ENCODE measurements at regions not wholly inside any gene's neighbourhood (a gene's known extent, or its start where the extent isn't known, plus 50 kb on each side); places are given as distances from the start of the nearest gene placed in this dataset.
A peak's percentile ranks its signal among the peaks of the same experiment; 100 is the strongest.

GRCh38 chr4:58566260-58566659 is 1456.1 kb upstream of the IGFBP7 start:
- Histone ChIP-seq H3K23ac (ENCODE audit: low read length in 2 of 2) (no peak overlapping the region), H3K9ac (ENCODE audit: low read length) (no peak overlapping the region), H3K18ac (ENCODE audit: low read depth in 1 of 2, low read length in 2 of 2) (no peak overlapping the region), H3K4me1 (ENCODE audit: control insufficient read depth, insufficient read depth, low read depth, low read length) (peaks cover 2% of the 10 kb centered on the region), H2AK5ac (ENCODE audit: low read length, severe bottlenecking) (no peak overlapping the region), H3K9me3 (ENCODE audit: control insufficient read depth, low read length) (no peaks in the 10 kb centered on the region), H3K79me1 (replicated peaks; ENCODE audit: low read length, poor library complexity, severe bottlenecking) (no peaks in the 10 kb centered on the region), H2BK15ac (ENCODE audit: low read depth, poor library complexity, severe bottlenecking) (no peak overlapping the region), H2BK5ac (ENCODE audit: low read depth, low read length, poor library complexity, severe bottlenecking) (no peak overlapping the region), H3K4me2 (ENCODE audit: low read length, poor library complexity, severe bottlenecking) (no peak overlapping the region), H3K27me3 (ENCODE audit: control insufficient read depth in 1 of 2, insufficient read depth in 1 of 2, low read length in 2 of 2) (no peaks in the 10 kb centered on the region), H3K27ac (ENCODE audit: low read length, poor library complexity, severe bottlenecking) (no peak overlapping the region), H3K4me3 (ENCODE audit: insufficient read depth in 1 of 2, low read depth in 1 of 2, low read length in 2 of 2) (no peak overlapping the region), H2AFZ (ENCODE audit: low read depth, low read length) (no peak overlapping the region), H4K91ac (ENCODE audit: low read length) (no peak overlapping the region), H3K14ac (ENCODE audit: low read length in 2 of 2) (no peak overlapping the region), H4K8ac (ENCODE audit: low read length) (no peak overlapping the region), H2BK12ac (ENCODE audit: low read length in 2 of 2) (no peak overlapping the region), H3K36me3 (ENCODE audit: control insufficient read depth in 1 of 2, insufficient read depth in 2 of 2, low read depth in 1 of 2, low read length in 2 of 2) (no peaks in the 10 kb centered on the region), H3K4ac (ENCODE audit: low read depth in 1 of 2, low read length in 2 of 2) (no peak overlapping the region), H2BK120ac (ENCODE audit: low read depth, low read length) (no peak overlapping the region)
- DNase-seq = no peak
- WGBS = 43% methylated on average over 1 of the region's 1 CpG

GRCh38 chr4:58564695-58565475 is 1454.7 kb upstream of the IGFBP7 start:
- Histone ChIP-seq H2BK120ac (ENCODE audit: low read depth, low read length) (no peak overlapping the region), H3K4me2 (ENCODE audit: low read length, poor library complexity, severe bottlenecking) (no peak overlapping the region), H3K79me1 (replicated peaks; ENCODE audit: low read length, poor library complexity, severe bottlenecking) (no peaks in the 10 kb centered on the region), H2BK5ac (ENCODE audit: low read depth, low read length, poor library complexity, severe bottlenecking) (no peak overlapping the region), H3K27ac (ENCODE audit: low read length, poor library complexity, severe bottlenecking) (no peak overlapping the region), H3K14ac (ENCODE audit: low read length in 2 of 2) (no peak overlapping the region), H3K9ac (ENCODE audit: low read length) (no peak overlapping the region), H4K8ac (ENCODE audit: low read length) (no peak overlapping the region), H2AK5ac (ENCODE audit: low read length, severe bottlenecking) (no peak overlapping the region), H2BK12ac (ENCODE audit: low read length in 2 of 2) (no peak overlapping the region), H3K4me1 (ENCODE audit: control insufficient read depth, insufficient read depth, low read depth, low read length) (peaks cover 2% of the 10 kb centered on the region), H2BK15ac (ENCODE audit: low read depth, poor library complexity, severe bottlenecking) (no peak overlapping the region), H3K4ac (ENCODE audit: low read depth in 1 of 2, low read length in 2 of 2) (no peak overlapping the region), H3K36me3 (ENCODE audit: control insufficient read depth in 1 of 2, insufficient read depth in 2 of 2, low read depth in 1 of 2, low read length in 2 of 2) (no peaks in the 10 kb centered on the region), H3K18ac (ENCODE audit: low read depth in 1 of 2, low read length in 2 of 2) (no peak overlapping the region), H3K27me3 (ENCODE audit: control insufficient read depth in 1 of 2, insufficient read depth in 1 of 2, low read length in 2 of 2) (no peaks in the 10 kb centered on the region), H3K9me3 (ENCODE audit: control insufficient read depth, low read length) (no peaks in the 10 kb centered on the region), H3K4me3 (ENCODE audit: insufficient read depth in 1 of 2, low read depth in 1 of 2, low read length in 2 of 2) (no peak overlapping the region), H2AFZ (ENCODE audit: low read depth, low read length) (no peak overlapping the region), H3K23ac (ENCODE audit: low read length in 2 of 2) (no peak overlapping the region), H4K91ac (ENCODE audit: low read length) (no peak overlapping the region)
- DNase-seq = no peak
- 93% methylated on average over 6 of the region's 6 CpGs for WGBS

GRCh38 chr4:58561170-58561569 is 1451.0 kb upstream of the IGFBP7 start:
- H3K14ac ChIP-seq (ENCODE audit: low read length in 2 of 2) = no peak overlapping the region
- H2AFZ ChIP-seq (ENCODE audit: low read depth, low read length) = no peak overlapping the region
- H2BK15ac ChIP-seq (ENCODE audit: low read depth, poor library complexity, severe bottlenecking) = no peak overlapping the region
- H4K91ac ChIP-seq (ENCODE audit: low read length) = no peak overlapping the region
- 100% methylated on average over 1 of the region's 1 CpG for WGBS
- H3K4me2 ChIP-seq (ENCODE audit: low read length, poor library complexity, severe bottlenecking) = no peak overlapping the region
- no peak overlapping the region for H3K4ac ChIP-seq (ENCODE audit: low read depth in 1 of 2, low read length in 2 of 2)
- no peak for DNase-seq
- H3K4me1 ChIP-seq (ENCODE audit: control insufficient read depth, insufficient read depth, low read depth, low read length) = peaks cover 2% of the 10 kb centered on the region
- no peak overlapping the region for H4K8ac ChIP-seq (ENCODE audit: low read length)
- H3K36me3 ChIP-seq (ENCODE audit: control insufficient read depth in 1 of 2, insufficient read depth in 2 of 2, low read depth in 1 of 2, low read length in 2 of 2) = no peaks in the 10 kb centered on the region
- no peak overlapping the region for H2BK120ac ChIP-seq (ENCODE audit: low read depth, low read length)
- H3K27me3 ChIP-seq (ENCODE audit: control insufficient read depth in 1 of 2, insufficient read depth in 1 of 2, low read length in 2 of 2) = no peaks in the 10 kb centered on the region
- H3K79me1 ChIP-seq (replicated peaks; ENCODE audit: low read length, poor library complexity, severe bottlenecking) = no peaks in the 10 kb centered on the region
- no peak overlapping the region for H3K9ac ChIP-seq (ENCODE audit: low read length)
- no peak overlapping the region for H2BK12ac ChIP-seq (ENCODE audit: low read length in 2 of 2)
- no peak overlapping the region for H3K4me3 ChIP-seq (ENCODE audit: insufficient read depth in 1 of 2, low read depth in 1 of 2, low read length in 2 of 2)
- no peak overlapping the region for H3K27ac ChIP-seq (ENCODE audit: low read length, poor library complexity, severe bottlenecking)
- no peak overlapping the region for H2BK5ac ChIP-seq (ENCODE audit: low read depth, low read length, poor library complexity, severe bottlenecking)
- no peak overlapping the region for H3K23ac ChIP-seq (ENCODE audit: low read length in 2 of 2)
- H3K9me3 ChIP-seq (ENCODE audit: control insufficient read depth, low read length) = no peaks in the 10 kb centered on the region
- no peak overlapping the region for H2AK5ac ChIP-seq (ENCODE audit: low read length, severe bottlenecking)
- no peak overlapping the region for H3K18ac ChIP-seq (ENCODE audit: low read depth in 1 of 2, low read length in 2 of 2)

- Histone ChIP-seq H3K9ac (ENCODE audit: low read length) (no peak overlapping the region), H3K27ac (ENCODE audit: low read length, poor library complexity, severe bottlenecking) (no peak overlapping the region), H3K23ac (ENCODE audit: low read length in 2 of 2) (no peak overlapping the region), H3K18ac (ENCODE audit: low read depth in 1 of 2, low read length in 2 of 2) (no peak overlapping the region), H3K36me3 (ENCODE audit: control insufficient read depth in 1 of 2, insufficient read depth in 2 of 2, low read depth in 1 of 2, low read length in 2 of 2) (no peaks in the 10 kb centered on the region), H4K8ac (ENCODE audit: low read length) (no peak overlapping the region), H2BK5ac (ENCODE audit: low read depth, low read length, poor library complexity, severe bottlenecking) (no peak overlapping the region), H2AK5ac (ENCODE audit: low read length, severe bottlenecking) (no peak overlapping the region), H2BK120ac (ENCODE audit: low read depth, low read length) (no peak overlapping the region), H2AFZ (ENCODE audit: low read depth, low read length) (no peak overlapping the region), H3K4me3 (ENCODE audit: insufficient read depth in 1 of 2, low read depth in 1 of 2, low read length in 2 of 2) (no peak overlapping the region), H3K14ac (ENCODE audit: low read length in 2 of 2) (no peak overlapping the region), H3K4me1 (ENCODE audit: control insufficient read depth, insufficient read depth, low read depth, low read length) (peaks cover 2% of the 10 kb centered on the region), H2BK15ac (ENCODE audit: low read depth, poor library complexity, severe bottlenecking) (no peak overlapping the region), H2BK12ac (ENCODE audit: low read length in 2 of 2) (no peak overlapping the region), H3K4ac (ENCODE audit: low read depth in 1 of 2, low read length in 2 of 2) (no peak overlapping the region), H3K4me2 (ENCODE audit: low read length, poor library complexity, severe bottlenecking) (no peak overlapping the region), H3K79me1 (replicated peaks; ENCODE audit: low read length, poor library complexity, severe bottlenecking) (no peaks in the 10 kb centered on the region), H4K91ac (ENCODE audit: low read length) (no peak overlapping the region), H3K9me3 (ENCODE audit: control insufficient read depth, low read length) (no peaks in the 10 kb centered on the region), H3K27me3 (ENCODE audit: control insufficient read depth in 1 of 2, insufficient read depth in 1 of 2, low read length in 2 of 2) (no peaks in the 10 kb centered on the region)
- no CpG with 5 or more reads among the region's 1 CpG for WGBS
- DNase-seq = peak; percentile 16
These were observed 1450.6 kb upstream of the IGFBP7 start for GRCh38 chr4:58560736-58561135.

Data from mesenchymal stem cell (in vitro differentiated cells and primary cell).